ENCODE measurements at regions not wholly inside any gene's neighbourhood (a gene's known extent, or its start where the extent isn't known, plus 50 kb on each side); places are given as distances from the start of the nearest gene placed in this dataset.

- TF ChIP-seq, protein P1, sequence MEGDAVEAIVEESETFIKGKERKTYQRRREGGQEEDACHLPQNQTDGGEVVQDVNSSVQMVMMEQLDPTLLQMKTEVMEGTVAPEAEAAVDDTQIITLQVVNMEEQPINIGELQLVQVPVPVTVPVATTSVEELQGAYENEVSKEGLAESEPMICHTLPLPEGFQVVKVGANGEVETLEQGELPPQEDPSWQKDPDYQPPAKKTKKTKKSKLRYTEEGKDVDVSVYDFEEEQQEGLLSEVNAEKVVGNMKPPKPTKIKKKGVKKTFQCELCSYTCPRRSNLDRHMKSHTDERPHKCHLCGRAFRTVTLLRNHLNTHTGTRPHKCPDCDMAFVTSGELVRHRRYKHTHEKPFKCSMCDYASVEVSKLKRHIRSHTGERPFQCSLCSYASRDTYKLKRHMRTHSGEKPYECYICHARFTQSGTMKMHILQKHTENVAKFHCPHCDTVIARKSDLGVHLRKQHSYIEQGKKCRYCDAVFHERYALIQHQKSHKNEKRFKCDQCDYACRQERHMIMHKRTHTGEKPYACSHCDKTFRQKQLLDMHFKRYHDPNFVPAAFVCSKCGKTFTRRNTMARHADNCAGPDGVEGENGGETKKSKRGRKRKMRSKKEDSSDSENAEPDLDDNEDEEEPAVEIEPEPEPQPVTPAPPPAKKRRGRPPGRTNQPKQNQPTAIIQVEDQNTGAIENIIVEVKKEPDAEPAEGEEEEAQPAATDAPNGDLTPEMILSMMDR (IDR thresholded peaks at IDR 0.05; ENCODE audit: insufficient read depth, low read length, poor library complexity, severe bottlenecking): no peak
- no peak for TF ChIP-seq EZH2phosphoT487 (conservative IDR thresholded peaks at IDR 0.05; ENCODE audit: low read length)
These were observed 314.2 kb upstream of the SORL1-AS1 start for GRCh38 chr11:121766991-121767390.

Data from SU-DHL-6 (cell line).